ENCODE measurements at regions not wholly inside any gene's neighbourhood (a gene's known extent, or its start where the extent isn't known, plus 50 kb on each side); places are given as distances from the start of the nearest gene placed in this dataset.
A peak's percentile ranks its signal among the peaks of the same experiment; 100 is the strongest.

DNA sequence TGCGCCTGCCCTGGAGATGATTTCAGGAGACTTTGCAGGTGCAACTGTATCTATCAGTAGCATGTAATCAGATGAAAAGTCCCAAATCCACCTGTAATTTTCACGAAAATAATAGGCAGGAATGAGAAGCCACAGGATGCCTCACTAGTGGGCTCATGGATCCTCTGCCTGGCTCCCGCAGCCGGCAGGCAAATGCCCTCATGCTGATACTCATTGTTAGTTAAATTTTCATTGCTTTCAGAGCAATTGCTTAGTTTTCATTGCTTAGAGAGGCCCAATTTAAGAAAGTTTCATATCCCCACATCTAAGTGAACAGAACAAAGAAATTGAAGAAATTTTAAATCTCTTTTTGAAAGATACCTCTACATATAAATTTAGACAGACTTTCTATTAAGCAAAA lies 57.6 kb upstream of the CTDP1 start:
- no peak for DNase-seq
- intact Hi-C loops (cut with DNase I) = no loop called here
- no peak for ATAC-seq (ENCODE audit: poor library complexity)

DNA sequence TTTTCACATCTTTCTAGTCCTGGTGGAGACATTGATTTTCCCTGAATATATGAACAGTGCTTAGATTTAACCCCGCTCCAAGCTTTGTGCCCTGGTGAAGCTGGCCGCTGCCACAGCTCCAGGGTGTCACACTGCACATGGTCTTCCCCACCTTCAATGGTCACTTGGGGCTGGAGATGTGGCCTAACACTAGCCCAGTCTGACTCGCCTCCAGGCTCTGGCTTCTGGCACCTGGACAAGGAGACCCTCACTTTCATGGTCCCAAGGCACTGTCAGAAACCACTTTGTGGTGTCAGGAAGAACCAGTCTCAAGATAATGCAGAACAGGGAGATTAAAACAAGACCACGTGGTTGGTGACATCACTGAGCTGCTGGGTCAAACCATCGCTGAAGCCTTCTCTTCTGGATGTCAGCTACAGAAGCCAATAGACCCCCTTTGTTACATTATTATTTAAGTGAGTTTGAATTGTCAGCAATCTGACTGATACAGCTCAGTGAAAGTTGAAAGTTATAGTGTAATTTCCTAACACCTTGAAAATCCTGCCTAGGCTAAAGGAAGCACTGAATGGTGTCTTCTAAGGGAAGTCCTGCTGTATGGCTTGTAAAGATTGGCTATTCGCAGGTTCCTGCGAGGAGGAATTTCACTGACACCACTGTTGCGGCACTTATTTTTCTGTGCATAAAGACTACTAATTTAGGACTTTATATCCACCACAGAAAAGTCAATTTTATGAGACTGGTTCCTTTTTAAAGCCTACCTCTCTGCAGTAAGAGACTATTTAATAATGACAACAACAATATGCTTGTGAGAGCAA lies 55.0 kb upstream of the CTDP1 start:
- intact Hi-C loops (cut with DNase I) = no loop called here
- ATAC-seq (ENCODE audit: poor library complexity) (no peak), DNase-seq (no peak)

DNA sequence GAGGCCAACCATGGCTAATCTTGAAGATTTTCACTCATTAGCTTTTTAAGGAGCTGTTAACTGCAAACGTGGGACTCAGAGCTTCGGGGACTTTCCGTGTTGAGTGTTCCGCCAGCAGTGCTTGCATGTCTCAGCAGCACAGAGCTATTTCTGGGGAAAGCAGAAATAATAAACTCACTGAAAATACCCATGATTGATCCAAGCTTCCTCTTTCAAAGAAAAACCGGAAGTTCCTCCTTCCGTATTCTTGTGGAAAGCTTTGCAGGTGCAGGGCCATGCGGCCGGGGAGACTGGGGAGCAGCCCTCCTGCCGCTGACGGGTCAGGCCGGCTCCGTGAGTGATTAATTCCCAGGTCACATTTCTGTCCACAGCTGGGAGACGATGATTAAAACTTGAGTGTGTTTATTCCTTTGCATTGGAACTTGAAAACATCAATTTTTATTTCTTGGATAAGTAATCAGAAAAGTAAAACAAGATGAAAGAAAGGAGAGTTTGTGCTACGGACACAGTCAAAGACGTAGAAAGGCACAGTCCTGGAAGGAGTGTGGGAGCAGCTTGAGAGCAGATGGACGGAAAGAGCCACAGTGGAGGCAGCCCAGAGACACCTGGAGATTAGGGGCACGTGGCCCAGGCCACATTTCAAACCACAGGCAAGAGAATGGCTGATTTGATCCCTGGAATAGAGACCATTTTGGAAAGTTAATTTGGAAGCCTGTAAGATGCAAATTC lies 54.2 kb upstream of the CTDP1 start:
- intact Hi-C loops (cut with DNase I) = no loop called here
- DNase-seq (no peak), ATAC-seq (ENCODE audit: poor library complexity) (peak; percentile 67)

DNA sequence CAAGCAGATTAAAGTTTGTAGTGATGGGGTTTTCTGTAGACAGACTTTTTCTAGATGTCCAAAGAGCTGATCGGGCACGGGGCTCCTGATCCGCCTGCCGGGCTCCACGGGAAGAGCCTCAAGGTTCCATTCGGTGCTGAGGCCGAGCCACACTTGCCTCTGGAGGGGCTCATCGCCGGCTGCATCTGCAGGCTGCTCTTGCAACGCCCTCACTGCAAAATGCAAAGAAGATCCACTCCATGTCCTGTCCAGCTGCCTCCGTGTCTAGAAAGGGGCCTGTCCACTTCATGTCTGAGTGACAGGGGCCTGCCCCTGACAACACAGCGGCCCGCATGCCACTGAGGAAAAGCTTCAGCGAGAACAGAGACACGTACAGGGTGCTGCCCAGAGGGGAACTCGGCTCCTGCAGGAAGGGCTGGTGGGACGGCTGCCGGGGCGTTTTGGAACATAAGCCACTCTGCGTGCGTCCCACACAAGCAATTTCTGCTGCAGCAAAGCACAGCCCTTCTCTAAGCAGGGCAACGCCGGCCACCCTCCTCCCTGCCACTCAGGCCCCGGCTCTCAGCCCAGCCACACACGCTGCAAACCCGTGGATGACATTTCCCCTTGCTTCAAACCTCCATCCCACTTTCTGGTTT lies 53.6 kb upstream of the CTDP1 start:
- ATAC-seq (ENCODE audit: poor library complexity) = no peak
- no peak for DNase-seq

DNA sequence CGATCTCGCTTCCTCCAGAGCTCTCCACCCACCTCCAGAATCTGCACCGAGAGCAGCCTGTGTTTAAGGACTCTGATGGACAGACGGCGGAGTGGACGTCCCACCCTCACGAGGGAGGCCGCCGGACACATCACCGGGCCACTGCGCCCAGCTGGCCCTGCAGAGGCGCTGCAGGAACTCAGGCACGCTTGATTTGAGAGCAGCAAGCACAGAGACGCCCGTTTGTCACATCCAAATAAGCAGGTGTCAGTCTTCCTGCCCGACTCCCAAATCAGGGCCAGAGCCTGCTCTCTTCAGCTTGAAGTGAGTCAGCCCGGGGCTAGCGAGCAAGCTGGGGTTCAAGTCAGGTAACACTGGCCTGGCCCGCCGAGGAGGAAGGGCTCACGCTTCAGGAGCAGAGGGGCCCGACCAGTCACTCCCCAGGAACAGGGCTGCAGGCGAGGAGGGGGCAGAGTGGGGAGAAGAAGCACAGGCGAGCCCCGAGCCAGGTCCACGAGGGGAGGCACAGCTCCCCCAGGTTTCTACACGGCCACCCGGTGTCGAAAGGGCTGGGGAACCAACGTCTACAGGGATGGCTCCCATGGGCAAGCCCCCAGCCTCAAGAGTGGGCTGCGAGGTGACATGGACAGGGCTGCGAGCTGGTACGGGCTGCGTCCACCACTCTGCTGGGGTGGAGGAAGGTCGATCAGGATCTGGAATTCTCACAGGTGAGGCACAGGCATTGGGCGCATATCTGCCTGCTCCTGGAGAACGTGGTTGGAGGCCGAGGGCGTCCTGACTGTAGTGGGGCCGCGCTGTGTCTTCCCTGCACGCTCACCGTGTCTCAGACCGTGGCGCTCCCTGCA lies 52.5 kb upstream of the CTDP1 start:
- intact Hi-C loops (cut with DNase I) = no loop called here
- ATAC-seq (ENCODE audit: poor library complexity) = no peak
- DNase-seq = no peak

More for the DNA sequence above, 53.6 kb upstream of the CTDP1 start:
- intact Hi-C loops (cut with DNase I) = no loop called here

DNA sequence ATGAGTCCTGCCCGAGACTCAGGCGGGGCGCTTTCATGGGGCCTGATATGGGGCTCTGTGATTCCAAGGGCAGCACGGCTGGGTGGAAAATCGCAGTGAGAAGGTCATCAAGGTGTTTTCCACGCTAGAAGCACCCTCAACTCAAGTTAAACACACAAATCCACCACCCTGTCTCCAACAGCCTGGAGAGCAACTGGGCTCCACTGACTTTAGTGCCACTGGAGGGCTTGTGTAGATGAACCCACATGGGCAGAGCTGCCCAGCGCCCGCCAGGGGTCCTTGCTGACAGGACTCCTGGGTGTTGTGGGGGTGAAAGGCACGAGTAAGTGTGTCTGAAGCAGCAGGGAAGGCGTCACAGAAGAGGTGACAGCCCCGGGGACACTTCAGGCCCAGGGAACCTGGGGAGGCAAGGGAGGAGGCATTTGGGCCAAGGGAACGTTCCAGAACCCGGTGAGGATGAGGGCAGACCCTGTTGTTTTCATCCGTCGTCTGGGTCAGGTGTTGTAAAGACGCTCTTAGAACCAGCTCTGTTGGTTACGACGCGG lies 51.8 kb upstream of the CTDP1 start:
- DNase-seq = no peak
- no peak for ATAC-seq (ENCODE audit: poor library complexity)
- intact Hi-C loops (cut with DNase I) = no loop called here

DNA sequence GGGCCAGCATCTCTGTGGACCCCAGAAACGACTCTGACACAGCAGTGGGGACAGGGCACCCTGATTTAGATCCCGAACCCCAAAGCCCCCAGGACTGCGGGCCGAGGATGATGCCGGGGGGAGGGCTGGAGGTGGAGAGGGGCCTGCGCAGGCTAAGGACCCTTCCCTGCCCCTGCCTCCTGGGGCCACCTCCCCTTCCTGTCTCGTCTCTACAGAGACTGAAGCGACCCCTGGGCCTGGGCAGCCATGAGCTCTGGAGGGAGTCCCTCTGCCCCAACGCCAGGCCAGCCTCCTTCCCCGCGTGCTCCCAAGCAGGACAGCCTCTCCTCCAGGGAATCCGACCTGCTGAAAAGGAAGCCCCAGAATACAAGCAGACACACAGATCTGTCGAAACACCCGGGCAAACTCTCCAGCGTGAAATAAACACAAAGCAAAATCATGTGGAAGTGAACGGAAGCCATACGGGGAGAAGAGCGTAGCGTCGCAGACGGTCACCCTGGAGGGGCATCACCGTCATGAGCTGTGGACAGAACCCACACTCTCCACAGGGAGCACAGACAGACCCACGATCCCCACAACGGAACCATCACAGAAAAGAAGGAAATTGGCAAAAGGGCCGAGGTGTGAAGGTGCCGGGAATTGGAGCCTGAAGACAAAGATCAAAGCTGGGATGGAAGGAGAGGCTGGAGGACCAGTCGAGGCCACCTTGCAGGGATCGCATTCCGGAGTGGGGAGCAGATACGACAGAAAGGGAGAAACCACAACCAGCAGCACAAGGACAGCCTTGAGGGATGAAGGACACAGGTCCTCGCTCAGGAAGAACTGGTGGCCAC lies 51.0 kb upstream of the CTDP1 start:
- DNase-seq (no peak), ATAC-seq (ENCODE audit: poor library complexity) (no peak)
- intact Hi-C loops (cut with DNase I) = no loop called here

DNA sequence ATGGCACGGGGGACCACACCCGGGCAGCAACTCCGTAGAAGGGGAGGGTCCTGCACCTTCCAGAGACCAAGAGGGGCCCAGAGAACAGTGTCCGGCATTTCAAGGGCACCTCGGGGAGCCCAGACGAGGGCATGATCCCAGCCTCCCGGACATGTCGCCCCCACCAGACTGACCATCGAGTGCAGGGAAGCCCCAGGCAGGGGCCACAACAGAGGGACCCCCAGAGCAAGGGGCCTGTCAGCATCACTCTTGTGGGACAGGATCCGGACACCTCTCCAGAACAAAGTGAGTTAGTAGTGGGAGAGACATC lies 50.4 kb upstream of the CTDP1 start:
- intact Hi-C loops (cut with DNase I) = no loop called here
- no peak for ATAC-seq (ENCODE audit: poor library complexity)
- no peak for DNase-seq

DNA sequence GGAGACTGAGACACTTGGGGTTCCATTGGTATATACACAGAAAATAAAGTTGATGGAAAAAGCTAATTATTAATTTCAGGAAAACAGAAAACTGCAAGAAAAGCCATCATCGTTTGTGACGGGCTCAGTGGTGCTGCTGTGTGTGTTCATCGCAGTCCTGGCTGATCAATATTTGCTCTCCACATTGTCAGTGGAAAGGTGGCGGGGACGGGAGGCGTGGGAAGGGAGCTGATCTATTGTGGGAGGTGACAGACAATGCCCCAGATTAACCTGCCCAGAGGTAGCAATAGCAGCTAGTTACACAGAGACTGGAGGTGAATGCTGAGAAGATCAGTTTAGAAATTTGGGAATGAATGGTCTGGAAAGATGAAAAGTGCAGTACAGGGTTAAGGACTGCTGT lies 50.0 kb upstream of the CTDP1 start:
- intact Hi-C loops (cut with DNase I) = no loop called here
- ATAC-seq (ENCODE audit: poor library complexity) (no peak), DNase-seq (no peak)

Measured in Right ventricle myocardium superior (tissue), 1 donor.